HepG2 (cell line): ENCODE measurements at regions not wholly inside any gene's neighbourhood (a gene's known extent, or its start where the extent isn't known, plus 50 kb on each side); places are given as distances from the start of the nearest gene placed in this dataset.
"Not testable (repeated sequence)": the region's sequence is repeated elsewhere in the genome, so short reads cannot be mapped to it uniquely, and the experiment has no call there.

Source experiments
- ATAC-seq: fragments of 200-7000 bp; cut with Tn5 transposase; 3 replicates; pipeline ENCODE4 v1.9.1; 2020; ENCODE audit warnings: mild to moderate bottlenecking, moderate library complexity
- BruUV-seq: library from RNA; stranded (reverse); fragments of 400-500 nt; replicated peaks from 2 replicates; lab custom pipeline; 2021; lab: Mats Ljungman, UMichigan
- CTCF ChIA-PET: fragments of 300-600 bp; formaldehyde crosslinking; extraction: SDS; loops from one replicate; lab custom pipeline; 2021; ENCODE audit warnings: low total read pairs, inconsistent platforms, low intra/inter-chr PET ratio; lab: Yijun Ruan, JAX
- POLR2A ChIA-PET: fragments of 350-600 bp; sonication (Branson Sonifier 250); formaldehyde crosslinking; loops from one replicate; lab custom pipeline; 2020; ENCODE audit warnings: antibody characterized with exemption, inconsistent platforms; lab: Yijun Ruan, JAX
- DNase-seq: peaks from one replicate; pipeline ENCODE4 v3.0.0-alpha.2; 2015; ENCODE audit warnings: low spot score
- FAIRE-seq: peaks from 3 replicates; lab custom pipeline; 2011; peaks lifted over from hg19 to GRCh38; lab: Jason Lieb, UNC
- H2AFZ ChIP-seq: one replicate; pipeline ENCODE4 v1.6.1; 2011; ENCODE audit warnings: low read length, inconsistent platforms
- H3K27ac ChIP-seq: fragments of 300-600 bp; 3 replicates; pipeline ENCODE4 v1.8.0; 2011; ENCODE audit warnings: mixed run types, mild to moderate bottlenecking, mixed read lengths, low read length, inconsistent platforms; ENCODE audit not compliant: insufficient read depth; ENCODE audit errors: extremely low read length
- H3K27me3 ChIP-seq, 2 experiments: fragments of 200-600 bp in 1 of 2; 2 replicates in 1 of 2; 3 replicates in 1 of 2; pipeline versions ENCODE4 v1.6.0 to v1.8.0; 2011; ENCODE audit warnings: low read length in 2 of 2, mild to moderate bottlenecking in 2 of 2, moderate library complexity in 2 of 2, inconsistent platforms in 1 of 2; ENCODE audit not compliant: insufficient read depth in 2 of 2, control insufficient read depth in 1 of 2
- H3K36me3 ChIP-seq, 2 experiments: fragments of 200-600 bp in 1 of 2; replicated peaks in 1 of 2; 2 replicates in 1 of 2; 3 replicates in 1 of 2; pipeline versions ENCODE4 v1.5.1 to v1.8.0; 2011; ENCODE audit warnings: low read length in 2 of 2, inconsistent platforms in 1 of 2; ENCODE audit not compliant: insufficient read depth in 2 of 2, control insufficient read depth in 1 of 2
- H3K4me1 ChIP-seq: 2 replicates; pipeline ENCODE4 v1.5.1; 2012; ENCODE audit warnings: low read length, inconsistent platforms; ENCODE audit not compliant: insufficient read depth
- H3K4me2 ChIP-seq: 2 replicates; pipeline ENCODE4 v1.6.0; 2011; ENCODE audit warnings: low read depth, low read length, inconsistent platforms
- H3K4me3 ChIP-seq, 3 experiments: fragments of 200-600 bp in 1 of 3; sonication (generic), shearing (Covaris generic) in 1 of 3; replicated peaks in 1 of 3; 2 replicates each; pipeline ENCODE4 v1.5.1; 2011 to 2016; ENCODE audit warnings: low read length in 3 of 3, inconsistent platforms in 2 of 3, low read depth in 2 of 3, mild to moderate bottlenecking in 2 of 3, control low read depth in 1 of 3, mixed read lengths in 1 of 3; ENCODE audit not compliant: insufficient read depth in 1 of 3
- H3K79me2 ChIP-seq: one replicate; pipeline ENCODE4 v1.6.1; 2011; ENCODE audit warnings: low read length, inconsistent platforms; ENCODE audit not compliant: insufficient read depth
- H3K9ac ChIP-seq: 2 replicates; pipeline ENCODE4 v1.6.0; 2011; ENCODE audit warnings: mild to moderate bottlenecking, low read depth, low read length, inconsistent platforms; ENCODE audit not compliant: insufficient read depth
- H3K9me3 ChIP-seq: 2 replicates; pipeline ENCODE4 v1.5.1; 2012; ENCODE audit warnings: mild to moderate bottlenecking, low read length
- H4K20me1 ChIP-seq: 2 replicates; pipeline ENCODE4 v1.6.0; 2011; ENCODE audit warnings: inconsistent platforms, mild to moderate bottlenecking, low read length, moderate library complexity; ENCODE audit not compliant: insufficient read depth
- CTCF ChIP-seq: sonication (generic); formaldehyde crosslinking; IDR thresholded peaks from 2 replicates; pipeline ENCODE4 v1.5.0; 2020; ENCODE audit warnings: mild to moderate bottlenecking, missing genetic modification reagents, moderate library complexity
- HMGXB4 ChIP-seq, 2 experiments: sonication (generic) in 1 of 2; formaldehyde crosslinking in 1 of 2; IDR thresholded peaks; 2 replicates each; pipeline versions ENCODE4 v1.4.0 to v1.6.1; 2018 to 2020; ENCODE audit warnings: missing genetic modification reagents in 2 of 2, borderline replicate concordance in 1 of 2, low read depth in 1 of 2, mild to moderate bottlenecking in 1 of 2, missing biosample characterization in 1 of 2
- MAX ChIP-seq: IDR thresholded peaks from 2 replicates; pipeline ENCODE4 v1.6.1; 2012; ENCODE audit warnings: inconsistent platforms
- PHF8 ChIP-seq: sonication (generic); formaldehyde crosslinking; IDR thresholded peaks from 2 replicates; pipeline ENCODE4 v1.5.0; 2020; ENCODE audit warnings: missing genetic modification reagents
- TFDP1 ChIP-seq: IDR thresholded peaks from 2 replicates; pipeline ENCODE4 v1.6.1; 2016; ENCODE audit warnings: missing compliant biosample characterization, missing genetic modification reagents, borderline replicate concordance
- YY1 ChIP-seq: IDR thresholded peaks from 2 replicates; pipeline ENCODE4 v1.6.1; 2011; ENCODE audit warnings: low read length, low read depth, moderate library complexity, mild to moderate bottlenecking; ENCODE audit not compliant: insufficient read depth, insufficient replicate concordance
- ZFY ChIP-seq: sonication (generic); formaldehyde crosslinking; IDR thresholded peaks from 2 replicates; pipeline ENCODE4 v1.4.0; 2020; ENCODE audit warnings: missing genetic modification reagents
- ZNF121 ChIP-seq: sonication (generic); formaldehyde crosslinking; IDR thresholded peaks from 2 replicates; pipeline ENCODE4 v1.5.0; 2020; ENCODE audit warnings: mild to moderate bottlenecking, missing genetic modification reagents
- ZNF687 ChIP-seq: sonication (generic); formaldehyde crosslinking; IDR thresholded peaks from 2 replicates; pipeline ENCODE4 v1.5.1; 2020; ENCODE audit warnings: mild to moderate bottlenecking, missing genetic modification reagents, moderate library complexity
- ZNF777 ChIP-seq: sonication (generic); formaldehyde crosslinking; IDR thresholded peaks from 2 replicates; pipeline ENCODE4 v1.4.0; 2020; ENCODE audit warnings: missing genetic modification reagents
- WGBS: methylation state at CpG from one replicate; pipeline ENCODE4 v1.1.6; 2017; ENCODE audit warnings: low lambda C conversion rate; 5-methylcytosine and 5-hydroxymethylcytosine counted together
- in situ Hi-C: cut with HindIII; loops from 2 replicates; pipeline ENCODE4 v1.10.0; 2017; ENCODE audit warnings: low pct_unique_long_range_greater_than_20kb; ENCODE audit not compliant: extremely low pct_ligation_motif_present
- intact Hi-C: fragments of 100-400 bp; cut with micrococcal nuclease; formaldehyde crosslinking; loops from one replicate; pipeline ENCODE4 v1.10.0; 2022; ENCODE audit not compliant: unreplicated experiment

GRCh38 chr3:125766285-125766826 is 171.1 kb upstream of the OSBPL11 start (continued):
- TF ChIP-seq HMGXB4 (CRISPR knock-in tag; IDR thresholded peaks at IDR 0.05; ENCODE audit: borderline replicate concordance in 1 of 2, low read depth in 1 of 2) (peak in 1 of 2 experiments; percentile 46; a peak in 1 of 4 replicates), ZNF777 (CRISPR knock-in tag) (peak; percentile 81), ZFY (CRISPR knock-in tag) (peak; percentile 52), PHF8 (0 out of 2 replicates have a peak, but pooled peaks have one; percentile 30), ZNF121 (CRISPR knock-in tag) (peak; percentile 70; the same call in 1 of the 2 replicates), MAX (peak; percentile 57), CTCF (peak; percentile 74), YY1 (peak; percentile 55), ZNF687 (CRISPR knock-in tag) (peak; percentile 59), TFDP1 (CRISPR knock-in tag) (0 out of 2 replicates have a peak, but pooled peaks have one; percentile 20)

GRCh38 chr3:125766931-125767330 is 171.6 kb upstream of the OSBPL11 start:
- H3K4me1 ChIP-seq, H3K27me3 ChIP-seq, H3K9me3 ChIP-seq, DNase-seq, BruUV-seq, FAIRE-seq, CTCF ChIA-PET, H2AFZ ChIP-seq, H3K9ac ChIP-seq, H4K20me1 ChIP-seq, H3K79me2 ChIP-seq, H3K27ac ChIP-seq, POLR2A ChIA-PET, in situ Hi-C loops, H3K36me3 ChIP-seq, ATAC-seq: not testable (repeated sequence)
- Histone ChIP-seq H3K4me2 (peak overlapping the region; percentile 55), H3K4me3 (peak overlapping the region in 2 of 3 experiments; percentile 54 to 68; a peak in 3 of 6 replicates)
- intact Hi-C loops = loop anchor here (5.0 kb wide), 1 partner anchor 170 kb away; no protein-coding TSS in a partner anchor
- WGBS = 20% methylated on average over 2 of the region's 23 CpGs
